Spinal cord (tissue), 9 donors: ENCODE measurements at regions not wholly inside any gene's neighbourhood (a gene's known extent, or its start where the extent isn't known, plus 50 kb on each side); places are given as distances from the start of the nearest gene placed in this dataset.

ENCODE experiments used
- DNase-seq, 6 donors: peaks; one replicate each; pipeline versions ENCODE4 v3.0.0 to v3.0.0-alpha.2; 2013 to 2015; ENCODE audit warnings: low spot score in 6 of 6, low read depth in 4 of 6
- H3K27ac ChIP-seq: one replicate; pipeline ENCODE4 v1.5.1; 2013; ENCODE audit warnings: low read depth, low read length, control low read depth
- H3K27me3 ChIP-seq: one replicate; pipeline ENCODE4 v1.6.1; 2013; ENCODE audit warnings: low read length; ENCODE audit not compliant: control insufficient read depth, insufficient read depth
- H3K36me3 ChIP-seq: one replicate; pipeline ENCODE4 v1.6.1; 2013; ENCODE audit warnings: low read length; ENCODE audit not compliant: control insufficient read depth, insufficient read depth
- H3K4me1 ChIP-seq: one replicate; pipeline ENCODE4 v1.6.1; 2013; ENCODE audit warnings: low read length; ENCODE audit not compliant: control insufficient read depth, insufficient read depth
- H3K4me3 ChIP-seq: one replicate; pipeline ENCODE4 v1.5.1; 2013; ENCODE audit warnings: low read depth, low read length, control low read depth
- H3K9me3 ChIP-seq: one replicate; pipeline ENCODE4 v1.6.1; 2013; ENCODE audit warnings: low read length; ENCODE audit not compliant: control insufficient read depth, insufficient read depth
- WGBS: methylation state at CpG from one replicate; pipeline ENCODE4 v1.1.5; 2013; ENCODE audit warnings: missing lambda C conversion rate; ENCODE audit not compliant: insufficient coverage; 5-methylcytosine and 5-hydroxymethylcytosine counted together
- donor health status: healthy.

DNA sequence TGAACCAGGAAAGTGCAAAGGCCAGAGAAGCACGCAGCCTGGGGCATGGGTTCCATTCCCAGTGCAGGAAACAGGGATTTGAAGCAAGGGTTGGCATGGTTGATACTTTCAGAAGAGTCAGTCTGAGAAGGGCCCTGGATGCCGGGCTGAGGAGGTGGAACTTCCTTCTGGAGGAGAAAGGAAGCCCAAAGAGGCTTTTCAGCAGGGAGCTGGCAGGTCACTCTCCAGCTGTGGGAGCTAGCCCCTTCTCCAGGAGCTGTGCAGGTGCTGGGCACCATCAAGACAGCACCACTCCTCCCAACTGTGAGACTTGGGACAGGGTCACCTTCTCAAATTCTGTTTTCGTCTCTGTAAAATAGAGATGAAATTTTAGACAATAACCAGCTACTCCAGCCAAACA lies 169.8 kb downstream of the ZNF248 start:
- no peaks in the 10 kb centered on the region for H3K27me3 ChIP-seq
- DNase-seq, result no peak
- H3K36me3 ChIP-seq, result no peaks in the 10 kb centered on the region
- no peak overlapping the region for H3K27ac ChIP-seq
- H3K9me3 ChIP-seq, result peaks cover 13% of the 10 kb centered on the region
- H3K4me1 ChIP-seq, result no peaks in the 10 kb centered on the region
- no peak overlapping the region for H3K4me3 ChIP-seq
- WGBS, result 55% methylated on average over 2 of the region's 3 CpGs

DNA sequence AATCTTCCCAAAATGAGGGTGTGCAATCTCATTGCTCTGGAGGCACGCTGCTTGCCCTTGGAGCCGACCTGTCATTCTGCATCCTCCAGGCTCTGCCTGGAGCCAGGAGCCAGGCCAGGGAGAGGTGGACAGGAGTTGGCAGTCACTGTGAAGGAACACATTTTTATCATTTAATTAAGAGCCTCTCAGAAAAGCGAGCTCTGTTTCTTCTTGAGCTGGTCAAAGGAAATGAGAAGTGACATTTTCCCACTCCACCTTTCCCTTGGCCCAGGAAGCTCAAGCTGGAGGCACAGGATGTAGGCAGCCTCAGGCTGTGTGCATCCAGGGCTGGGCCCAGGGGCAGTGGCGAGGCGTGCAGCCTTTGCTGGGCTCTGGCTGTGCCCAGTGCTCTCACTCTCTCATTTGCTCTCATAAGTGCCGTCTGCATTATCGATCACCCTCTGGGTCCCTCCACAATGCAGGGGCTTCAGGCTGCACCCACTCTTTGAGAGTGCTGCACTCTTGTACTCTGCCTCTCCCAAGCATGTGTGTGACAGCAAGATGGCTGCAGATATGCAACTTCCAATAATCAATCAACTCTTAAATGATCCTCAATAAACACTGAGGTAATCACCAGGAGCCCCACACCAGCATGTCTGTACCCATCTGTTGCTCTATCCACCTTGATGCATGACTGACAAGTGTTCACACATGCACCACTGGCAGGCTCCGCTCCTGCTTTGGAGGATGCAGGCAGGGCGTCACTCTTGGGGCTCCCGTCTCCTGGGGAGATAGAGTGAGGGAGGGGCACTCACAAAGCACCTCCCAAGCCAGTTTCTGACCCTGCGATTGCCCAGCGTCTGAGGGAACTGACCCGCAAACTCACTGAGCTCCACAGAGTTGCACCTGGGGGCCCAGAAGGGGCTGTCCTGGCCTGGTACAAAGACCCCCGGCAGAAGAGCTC lies 171.4 kb downstream of the ZNF248 start:
- 73% methylated on average over 11 of the region's 14 CpGs for WGBS
- no peak for DNase-seq
- no peak overlapping the region for H3K4me3 ChIP-seq
- no peaks in the 10 kb centered on the region for H3K4me1 ChIP-seq
- no peaks in the 10 kb centered on the region for H3K27me3 ChIP-seq
- H3K36me3 ChIP-seq, result no peaks in the 10 kb centered on the region
- H3K27ac ChIP-seq, result no peak overlapping the region
- peaks cover 17% of the 10 kb centered on the region for H3K9me3 ChIP-seq

DNA sequence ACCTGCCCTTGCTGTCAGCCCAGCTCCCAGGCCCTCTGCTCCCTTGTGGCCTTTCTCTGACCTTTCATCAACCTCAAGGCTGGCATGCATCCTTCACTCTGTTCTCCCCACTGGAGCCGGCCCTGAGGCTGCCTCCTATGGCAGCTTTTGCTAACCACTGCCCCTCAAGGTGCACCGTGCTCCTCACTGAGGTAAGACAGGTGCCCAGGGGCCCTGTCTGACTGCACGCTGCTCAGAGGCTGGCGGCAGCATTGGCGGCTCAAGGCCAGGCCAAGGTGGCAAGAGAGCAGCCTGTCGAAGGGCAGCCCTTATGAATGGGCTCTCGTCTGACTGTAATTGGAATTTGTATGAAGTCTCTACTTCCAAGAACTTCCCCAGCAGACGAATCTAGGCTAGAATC lies 172.6 kb downstream of the ZNF248 start:
- Histone ChIP-seq H3K27me3 (no peaks in the 10 kb centered on the region), H3K9me3 (peaks cover 17% of the 10 kb centered on the region), H3K27ac (no peak overlapping the region), H3K4me3 (no peak overlapping the region), H3K4me1 (no peaks in the 10 kb centered on the region), H3K36me3 (no peaks in the 10 kb centered on the region)
- DNase-seq, result no peak
- WGBS, result 80% methylated on average over 6 of the region's 8 CpGs

DNA sequence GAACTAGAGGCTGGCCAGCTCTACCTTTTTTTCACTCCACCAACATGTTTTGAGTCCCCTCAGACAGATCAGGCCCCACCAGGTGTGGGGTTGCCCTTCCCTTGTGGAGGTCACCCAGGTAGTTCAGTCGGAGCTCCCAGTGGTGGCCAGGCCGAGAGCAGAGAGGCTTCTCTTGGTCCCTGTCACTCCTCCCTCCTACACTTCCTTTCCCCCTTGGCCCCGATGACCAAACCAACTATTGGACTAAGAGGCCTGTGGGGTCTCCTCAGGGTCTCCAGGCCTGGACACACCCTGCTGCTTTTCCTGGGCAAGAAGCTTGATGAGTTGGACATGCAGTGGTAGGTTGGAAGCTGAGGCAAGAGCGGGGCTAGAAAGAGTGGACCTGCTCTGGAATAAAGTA lies 174.8 kb downstream of the ZNF248 start:
- no peaks in the 10 kb centered on the region for H3K36me3 ChIP-seq
- peaks cover 19% of the 10 kb centered on the region for H3K9me3 ChIP-seq
- H3K4me1 ChIP-seq, result no peaks in the 10 kb centered on the region
- no peak overlapping the region for H3K4me3 ChIP-seq
- DNase-seq, result no peak
- H3K27ac ChIP-seq, result no peak overlapping the region
- H3K27me3 ChIP-seq, result no peaks in the 10 kb centered on the region
- WGBS, result 78% methylated on average over 4 of the region's 4 CpGs

DNA sequence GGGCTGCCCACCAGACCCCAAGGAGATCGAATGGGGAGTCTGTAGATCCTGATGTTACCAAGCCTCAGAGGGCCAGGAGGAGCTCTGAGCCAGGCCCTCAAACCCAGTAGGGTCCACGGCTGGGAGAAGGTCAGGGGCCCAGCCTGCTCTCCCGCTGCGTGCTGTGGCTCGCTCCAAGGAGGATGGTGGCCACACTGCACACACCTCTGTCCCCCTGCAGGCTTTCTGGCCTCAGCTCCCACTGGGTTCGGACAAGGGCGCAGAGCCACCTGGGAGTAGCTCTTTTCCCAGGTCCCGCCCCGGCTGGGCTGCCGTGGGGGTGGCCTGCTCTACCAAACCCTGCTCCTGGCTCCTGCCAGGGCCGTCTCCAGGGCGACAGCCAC lies 175.8 kb downstream of the ZNF248 start:
- Histone ChIP-seq H3K36me3 (no peaks in the 10 kb centered on the region), H3K27ac (no peak overlapping the region), H3K4me1 (no peaks in the 10 kb centered on the region), H3K27me3 (no peaks in the 10 kb centered on the region), H3K9me3 (peaks cover 13% of the 10 kb centered on the region), H3K4me3 (no peak overlapping the region)
- WGBS, result 78% methylated on average over 12 of the region's 12 CpGs
- no peak for DNase-seq

DNA sequence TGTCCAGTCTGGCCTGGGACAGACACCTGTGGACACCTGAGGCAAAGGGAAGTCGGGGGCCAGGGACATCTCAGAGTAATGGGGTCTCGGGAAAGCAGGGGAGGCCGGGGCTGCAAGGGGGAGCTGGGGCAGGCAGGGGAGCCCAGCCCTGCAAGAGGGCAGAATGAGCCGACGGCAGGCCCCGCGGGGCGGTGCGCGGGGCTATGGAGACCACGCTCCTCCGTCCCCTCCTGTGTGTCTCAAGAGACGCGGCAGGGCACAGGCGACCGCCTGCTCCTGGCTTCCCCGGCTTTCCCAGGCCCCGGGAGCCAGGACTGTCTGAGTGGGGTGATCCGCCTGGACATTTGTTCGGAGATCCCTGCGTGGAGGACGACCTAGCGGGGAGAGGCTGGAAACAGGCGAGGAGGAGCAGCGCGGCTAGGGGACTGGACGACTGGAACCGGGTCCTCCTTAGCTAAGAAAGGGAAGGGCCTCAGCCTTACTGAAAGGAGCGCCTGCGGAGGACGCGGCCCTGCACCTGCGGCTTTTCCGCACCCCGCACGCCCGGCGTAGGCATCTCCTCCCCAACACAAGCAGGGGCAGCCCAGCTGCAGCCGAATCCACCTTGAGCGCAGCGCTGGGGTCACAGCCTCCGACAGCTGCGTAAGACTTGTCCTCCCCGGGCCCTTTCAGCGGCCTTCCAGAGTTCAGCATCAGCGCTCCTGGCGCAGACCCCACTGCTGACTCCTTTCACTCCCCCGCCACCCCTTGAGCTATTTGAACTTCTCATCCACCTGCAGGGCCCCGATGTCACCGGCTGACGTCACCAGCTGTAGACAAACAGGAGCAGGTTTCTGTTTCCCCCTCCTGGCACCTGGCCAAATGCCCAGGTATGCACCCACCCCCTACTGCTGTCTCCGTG lies 176.4 kb downstream of the ZNF248 start:
- no peaks in the 10 kb centered on the region for H3K27me3 ChIP-seq
- no peaks in the 10 kb centered on the region for H3K36me3 ChIP-seq
- no peak overlapping the region for H3K4me3 ChIP-seq
- WGBS, result 75% methylated on average over 52 of the region's 52 CpGs
- H3K27ac ChIP-seq, result no peak overlapping the region
- H3K4me1 ChIP-seq, result no peaks in the 10 kb centered on the region
- DNase-seq, result no peak
- peaks cover 12% of the 10 kb centered on the region for H3K9me3 ChIP-seq

DNA sequence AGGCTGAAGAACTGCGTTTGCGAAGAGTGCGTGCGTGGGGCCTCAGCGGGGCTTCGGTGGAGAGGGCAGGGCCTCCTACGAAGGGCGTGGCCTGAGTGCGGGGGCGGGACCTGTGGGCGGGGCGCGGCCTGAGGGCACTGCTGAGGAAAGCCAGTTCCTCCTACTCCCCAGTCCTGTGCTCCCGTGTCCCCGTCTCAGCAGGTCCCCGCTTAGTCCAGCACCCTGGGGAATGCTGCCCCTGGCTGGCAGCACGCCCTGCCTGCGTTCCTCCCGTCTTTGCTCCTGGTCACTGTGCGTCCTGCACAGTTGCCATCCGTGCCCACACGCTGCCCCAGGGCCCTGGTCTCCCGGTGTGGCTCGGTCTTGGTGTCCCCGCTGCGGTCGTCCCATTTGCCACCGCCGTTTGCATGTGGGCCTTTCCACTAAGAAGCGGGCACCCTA lies 177.1 kb downstream of the ZNF248 start:
- no peak for DNase-seq
- Histone ChIP-seq H3K4me1 (no peaks in the 10 kb centered on the region), H3K27ac (no peak overlapping the region), H3K36me3 (no peaks in the 10 kb centered on the region), H3K9me3 (peaks cover 10% of the 10 kb centered on the region), H3K4me3 (no peak overlapping the region), H3K27me3 (no peaks in the 10 kb centered on the region)
- WGBS, result 75% methylated on average over 30 of the region's 30 CpGs

DNA sequence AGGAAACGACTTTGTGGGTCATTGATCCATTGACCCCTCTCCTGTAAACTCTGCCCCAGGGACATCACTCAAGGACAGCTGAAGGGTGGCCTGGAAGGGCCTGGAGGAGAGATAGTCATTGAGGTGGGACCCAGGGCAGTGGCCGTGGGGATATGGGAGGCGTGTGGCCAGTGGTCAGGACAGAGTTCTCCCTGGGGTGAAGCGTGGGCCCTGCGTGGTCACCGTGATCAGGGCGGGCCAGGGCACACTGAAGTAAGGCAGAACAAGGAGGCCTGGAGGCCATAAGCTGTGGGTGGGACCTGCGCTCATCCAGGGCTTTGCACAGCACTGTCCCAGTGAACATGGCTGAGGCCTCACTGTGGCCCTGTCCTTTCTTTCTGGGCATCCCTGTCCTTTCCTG lies 177.9 kb downstream of the ZNF248 start:
- Histone ChIP-seq H3K9me3 (peaks cover 6% of the 10 kb centered on the region), H3K4me3 (no peak overlapping the region), H3K27ac (no peak overlapping the region), H3K4me1 (no peaks in the 10 kb centered on the region), H3K27me3 (no peaks in the 10 kb centered on the region), H3K36me3 (no peaks in the 10 kb centered on the region)
- no peak for DNase-seq
- WGBS, result 89% methylated on average over 7 of the region's 8 CpGs

DNA sequence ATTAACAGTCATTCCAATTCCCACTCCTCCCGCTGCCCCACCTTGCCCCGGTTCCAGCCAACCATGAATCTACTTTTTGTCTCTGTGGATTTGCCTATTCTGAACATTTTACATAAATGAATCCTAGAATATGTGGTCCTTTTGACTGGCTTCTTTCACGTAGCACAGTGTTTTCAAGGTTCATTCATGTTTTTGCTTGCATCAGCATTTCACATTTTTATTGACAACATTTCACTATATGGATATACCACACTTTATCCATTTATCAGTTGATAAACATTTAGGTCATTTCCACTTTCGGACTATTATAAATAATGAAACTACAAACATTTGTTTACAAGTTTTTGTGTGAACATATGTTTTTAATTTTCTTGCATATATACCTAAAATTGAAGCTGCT lies 182.0 kb downstream of the ZNF248 start:
- no peak overlapping the region for H3K4me3 ChIP-seq
- WGBS, result 86% methylated on average over 2 of the region's 4 CpGs
- peaks cover 3% of the 10 kb centered on the region for H3K9me3 ChIP-seq
- no peak for DNase-seq
- no peaks in the 10 kb centered on the region for H3K27me3 ChIP-seq
- no peaks in the 10 kb centered on the region for H3K36me3 ChIP-seq
- H3K27ac ChIP-seq, result no peak overlapping the region
- no peaks in the 10 kb centered on the region for H3K4me1 ChIP-seq
